Erythroblast (primary cell): ENCODE measurements at regions not wholly inside any gene's neighbourhood (a gene's known extent, or its start where the extent isn't known, plus 50 kb on each side); places are given as distances from the start of the nearest gene placed in this dataset.

Source experiments
- DNase-seq, 2 experiments: peaks; one replicate each; lab custom pipeline; 2025; lab: John Stamatoyannopoulos, UW
- GATA1 ChIP-seq: IDR thresholded peaks from 2 replicates; pipeline ENCODE4 v1.6.1; 2011; ENCODE audit warnings: low read depth, mild to moderate bottlenecking, control low read depth, low read length, moderate library complexity
- POLR2A ChIP-seq: IDR thresholded peaks from 2 replicates; pipeline ENCODE4 v1.6.1; 2011; ENCODE audit warnings: mild to moderate bottlenecking, low read length

DNA sequence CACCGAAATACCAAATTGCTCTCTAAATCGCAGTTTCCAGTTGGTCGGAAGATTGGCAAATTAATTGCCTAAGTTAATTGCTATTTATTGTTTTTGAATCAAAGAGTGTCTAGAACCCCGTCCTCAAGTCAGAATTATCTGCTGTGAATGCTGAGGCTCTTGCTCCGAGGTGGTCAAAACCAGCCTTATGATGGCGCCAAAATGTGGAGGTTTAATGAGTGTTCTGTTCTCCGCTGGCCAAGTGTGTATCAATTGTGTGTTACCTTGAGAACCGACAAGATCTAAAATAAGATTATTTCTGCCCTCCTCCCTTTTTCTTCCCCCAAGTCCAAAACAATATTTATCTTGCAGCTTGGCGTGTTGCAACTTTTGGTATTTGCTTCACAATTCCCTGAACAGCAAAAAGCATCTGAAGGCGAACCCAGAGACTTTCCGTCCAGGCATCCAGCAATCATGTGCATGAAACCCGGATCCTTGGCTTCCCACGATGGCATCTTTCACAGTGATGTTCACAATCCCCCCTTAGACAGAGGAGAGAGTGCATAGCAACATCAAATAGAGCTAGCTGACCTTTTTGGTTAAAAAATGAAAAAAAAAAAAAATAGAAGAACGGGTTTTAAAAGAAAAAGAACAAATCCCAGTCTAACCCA is 323.0 kb downstream of the MYCN start:
- no peak for DNase-seq
- TF ChIP-seq GATA1 (no peak), POLR2A (no peak)

DNA sequence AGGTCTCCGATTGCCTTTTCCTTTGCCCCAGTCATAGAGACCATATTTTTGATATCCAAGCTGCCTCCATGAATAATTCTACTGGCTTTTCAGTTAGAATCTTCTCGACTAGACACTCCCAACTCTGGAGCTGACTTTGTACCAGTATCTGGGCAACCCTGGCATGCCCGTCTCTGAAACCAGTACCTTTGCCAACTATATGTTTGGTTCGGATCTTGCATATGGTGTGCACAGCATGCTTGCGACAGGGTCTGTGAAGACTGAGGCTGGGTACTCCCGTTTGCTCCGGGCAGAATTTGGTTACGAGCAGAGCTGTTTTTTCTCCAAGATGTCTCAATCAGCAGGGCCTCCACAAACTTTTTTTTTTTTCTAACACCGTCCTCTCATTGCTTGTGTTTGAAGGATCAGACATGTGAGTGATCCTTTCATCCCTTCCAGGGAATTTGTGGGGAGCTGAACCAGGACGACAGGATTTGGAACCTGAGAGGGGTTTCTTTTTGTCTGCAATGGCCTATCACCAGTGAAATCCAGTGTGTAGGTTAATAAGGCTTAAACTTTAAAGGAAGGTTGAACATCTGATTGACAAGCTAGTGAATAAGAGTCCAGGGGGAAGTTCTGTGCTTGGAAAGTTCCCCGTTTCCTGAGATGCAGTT is 322.3 kb downstream of the MYCN start:
- TF ChIP-seq GATA1 (no peak), POLR2A (no peak)
- no peak for DNase-seq

DNA sequence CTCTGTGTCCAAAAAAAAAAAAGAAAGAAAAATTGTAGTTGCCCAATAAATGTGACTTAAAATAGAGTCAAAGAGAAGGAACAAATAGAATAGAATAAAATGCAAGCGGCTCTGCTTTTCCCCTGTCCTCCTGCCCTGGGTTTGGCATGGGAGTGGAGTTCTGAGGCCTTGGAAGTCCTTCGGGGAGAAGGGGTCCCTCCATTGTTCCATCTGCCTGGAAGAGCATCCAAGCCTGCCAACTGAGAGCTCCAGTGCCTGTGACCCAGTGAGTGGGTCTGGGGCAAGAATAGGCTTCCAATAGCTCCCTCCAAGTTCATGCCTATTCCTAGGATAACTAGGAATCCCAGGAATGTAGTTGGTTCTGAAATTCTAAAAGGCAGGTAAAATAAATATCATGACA is 321.4 kb downstream of the MYCN start:
- no peak for DNase-seq
- TF ChIP-seq GATA1 = no peak
- no peak for TF ChIP-seq POLR2A

DNA sequence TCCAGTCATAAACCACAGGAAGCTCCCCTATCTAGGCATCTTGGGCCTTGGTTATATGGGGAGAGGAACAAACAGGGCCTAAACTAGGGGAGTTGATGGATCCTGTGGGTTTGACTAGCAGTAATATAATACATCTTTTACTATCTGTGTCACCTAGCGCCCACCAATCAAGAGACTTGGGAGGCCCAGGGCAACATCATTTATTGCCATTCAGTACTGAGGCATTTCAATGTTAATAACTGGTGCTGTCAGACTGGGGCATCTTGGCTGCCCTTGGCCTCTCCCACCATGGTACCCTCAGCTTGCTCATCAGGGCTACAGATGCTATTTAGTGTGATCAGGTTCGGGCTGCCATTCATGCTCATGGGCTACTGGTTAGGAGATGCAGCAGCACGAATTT is 320.7 kb downstream of the MYCN start:
- no peak for DNase-seq
- no peak for TF ChIP-seq POLR2A
- TF ChIP-seq GATA1 = no peak

DNA sequence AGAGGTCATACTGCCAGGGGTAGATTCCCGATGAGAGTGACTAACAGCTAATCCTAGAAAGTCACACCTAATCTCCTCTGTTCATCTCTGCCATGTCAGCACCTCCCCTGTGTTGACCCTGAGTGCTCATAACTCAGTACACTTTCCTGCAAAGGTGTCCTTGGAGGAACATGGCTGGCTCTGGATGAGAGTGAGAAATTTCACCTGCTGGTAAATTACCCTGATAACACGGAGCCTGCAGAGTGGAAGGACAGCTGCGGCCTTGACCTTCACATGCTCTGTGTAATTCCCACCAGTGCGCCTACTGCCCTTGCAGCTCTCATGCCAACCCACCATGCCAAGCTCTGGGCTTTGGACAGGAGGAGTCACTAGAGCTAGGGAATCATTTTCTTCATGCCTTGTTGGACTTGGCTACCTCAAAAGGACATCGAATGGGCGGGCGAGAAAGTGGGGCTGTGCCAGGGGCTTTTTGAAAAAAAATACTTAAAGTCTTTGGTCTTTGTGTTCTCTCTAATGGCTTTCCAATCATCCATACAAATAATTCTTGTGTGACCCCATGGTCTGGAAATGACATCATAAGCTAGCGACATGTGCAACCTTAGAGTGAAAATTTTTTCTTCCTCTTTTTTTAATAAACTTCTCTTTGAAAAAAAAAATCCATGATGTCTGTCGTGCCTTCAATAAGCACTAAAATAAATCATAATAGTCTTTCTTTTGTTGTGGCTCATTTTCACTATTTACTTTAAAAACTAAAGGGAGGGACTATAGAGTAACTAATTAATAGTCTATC is 319.9 kb downstream of the MYCN start:
- no peak for TF ChIP-seq GATA1
- TF ChIP-seq POLR2A = no peak
- DNase-seq = no peak

DNA sequence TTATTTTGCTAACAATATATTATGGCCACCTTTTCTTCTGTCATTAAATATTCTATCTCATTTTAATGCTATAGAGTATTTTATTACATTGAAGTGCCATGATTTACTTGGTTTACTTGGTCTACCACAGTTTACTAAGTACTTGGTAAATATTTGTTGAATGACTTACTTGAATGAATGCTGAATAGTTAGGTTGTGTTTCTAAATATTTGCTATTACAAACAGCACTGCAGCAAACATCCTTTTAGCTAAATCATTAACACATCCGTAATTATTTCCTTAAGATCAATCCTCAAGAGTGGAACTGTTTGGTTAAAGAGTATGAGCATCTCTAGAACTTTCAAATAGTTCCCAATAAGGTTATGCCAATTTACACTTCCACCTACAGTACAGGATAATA is 318.7 kb downstream of the MYCN start:
- no peak for DNase-seq
- TF ChIP-seq GATA1 (no peak), POLR2A (no peak)

DNA sequence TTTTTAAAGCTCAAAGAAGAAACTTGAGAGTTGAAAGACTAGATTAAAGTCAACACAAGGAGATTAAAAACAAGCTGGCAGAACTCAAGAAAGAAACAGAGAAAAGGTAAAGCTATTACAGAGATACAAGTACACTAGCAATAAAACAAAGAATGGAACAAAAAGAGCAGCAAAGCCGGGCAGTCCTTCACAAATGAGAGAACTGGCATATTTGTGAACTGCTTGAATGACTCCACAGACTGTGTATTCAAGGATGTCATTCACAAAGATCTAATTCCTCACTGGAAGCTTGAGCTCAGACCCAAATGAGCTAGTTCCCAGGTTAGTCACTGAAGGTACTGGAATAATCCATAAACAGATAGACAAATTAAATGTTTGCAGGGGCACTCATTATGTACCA is 318.0 kb downstream of the MYCN start:
- no peak for TF ChIP-seq POLR2A
- TF ChIP-seq GATA1 = no peak
- DNase-seq = no peak

DNA sequence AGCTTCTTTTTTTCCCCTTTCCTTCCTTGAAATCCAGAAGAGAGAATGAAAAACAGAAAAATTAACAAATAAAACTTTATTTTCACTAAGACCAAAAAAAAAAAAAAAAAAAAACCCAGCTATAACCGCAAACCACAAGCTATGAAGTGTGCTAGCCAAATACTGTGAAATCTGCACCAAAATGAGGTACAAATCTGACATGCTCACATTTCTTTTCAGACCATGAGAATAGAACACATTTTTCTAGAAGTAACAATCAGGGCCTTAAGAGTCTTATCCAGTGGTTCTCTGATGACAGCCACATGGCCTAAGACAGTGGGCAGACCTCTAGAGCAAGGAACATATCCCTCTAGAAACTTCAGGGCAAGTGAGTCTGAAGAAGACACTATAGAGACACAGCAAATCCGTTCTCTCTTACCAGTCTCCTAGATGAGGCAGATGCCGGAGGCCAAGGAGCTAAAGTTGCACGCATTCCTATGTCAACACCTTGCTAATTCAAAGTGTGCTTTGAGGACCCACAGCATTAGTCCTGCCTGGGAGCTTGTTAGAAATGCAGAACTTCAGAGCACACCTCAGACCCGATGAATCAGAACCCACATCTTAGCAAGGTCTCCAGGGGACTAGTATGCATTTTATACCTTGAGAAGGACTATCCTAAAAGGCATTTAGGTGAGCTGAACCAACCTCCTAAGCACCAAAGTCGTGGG is 317.1 kb downstream of the MYCN start:
- TF ChIP-seq GATA1 (no peak), POLR2A (no peak)
- DNase-seq = no peak

DNA sequence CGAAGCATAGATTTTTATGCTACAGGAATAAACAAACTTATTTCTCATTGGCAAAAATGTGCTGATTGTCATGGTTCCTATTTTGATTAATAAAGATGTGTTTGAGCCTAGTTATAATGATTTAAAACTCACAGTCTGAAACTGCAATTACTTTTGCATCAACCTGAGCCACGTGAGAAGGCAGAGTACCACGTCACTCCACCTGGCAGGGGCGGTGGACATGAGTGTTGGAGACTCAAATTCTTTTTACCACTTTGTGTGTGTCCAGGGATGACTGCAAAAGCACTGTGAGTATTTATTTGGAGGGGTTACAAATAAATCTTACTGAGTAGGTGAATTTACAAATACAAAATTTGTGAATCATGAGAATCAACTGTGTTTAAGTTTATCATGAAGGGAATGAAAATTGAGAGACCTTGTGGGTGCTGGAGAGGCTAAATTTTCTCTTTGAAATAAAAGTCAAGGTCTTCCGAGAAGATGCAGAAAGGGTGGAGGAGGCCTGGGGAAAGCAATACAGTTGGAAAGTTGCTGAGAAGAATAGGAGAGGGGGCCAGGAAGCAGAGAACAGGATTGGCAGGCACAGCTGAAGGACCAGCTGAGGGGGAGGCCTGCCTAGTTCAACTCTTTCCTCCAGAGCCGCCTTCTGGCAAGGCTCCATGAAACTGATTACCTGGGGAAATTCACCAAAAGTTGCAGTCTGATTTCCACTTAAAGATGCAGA is 316.4 kb downstream of the MYCN start:
- no peak for TF ChIP-seq GATA1
- TF ChIP-seq POLR2A = no peak
- no peak for DNase-seq

DNA sequence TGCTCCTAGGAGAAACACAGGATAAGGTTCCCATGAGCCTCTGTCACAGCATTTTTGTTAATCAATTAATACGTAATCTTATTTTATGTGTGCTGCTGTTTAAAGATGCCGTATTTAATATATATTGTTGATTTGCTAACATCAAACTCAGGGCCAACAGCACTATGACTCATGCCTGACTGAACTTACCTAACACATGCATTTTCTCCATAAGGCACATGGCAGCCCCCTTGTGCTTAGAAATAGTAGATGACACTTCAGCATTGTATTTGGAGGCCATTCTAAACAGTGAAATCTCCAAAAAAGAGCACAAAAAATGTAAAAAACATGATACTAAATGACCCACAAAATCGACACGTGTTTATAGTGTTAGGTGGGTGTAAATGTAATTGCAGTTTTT is 314.8 kb downstream of the MYCN start:
- no peak for TF ChIP-seq POLR2A
- no peak for TF ChIP-seq GATA1
- no peak for DNase-seq

DNA sequence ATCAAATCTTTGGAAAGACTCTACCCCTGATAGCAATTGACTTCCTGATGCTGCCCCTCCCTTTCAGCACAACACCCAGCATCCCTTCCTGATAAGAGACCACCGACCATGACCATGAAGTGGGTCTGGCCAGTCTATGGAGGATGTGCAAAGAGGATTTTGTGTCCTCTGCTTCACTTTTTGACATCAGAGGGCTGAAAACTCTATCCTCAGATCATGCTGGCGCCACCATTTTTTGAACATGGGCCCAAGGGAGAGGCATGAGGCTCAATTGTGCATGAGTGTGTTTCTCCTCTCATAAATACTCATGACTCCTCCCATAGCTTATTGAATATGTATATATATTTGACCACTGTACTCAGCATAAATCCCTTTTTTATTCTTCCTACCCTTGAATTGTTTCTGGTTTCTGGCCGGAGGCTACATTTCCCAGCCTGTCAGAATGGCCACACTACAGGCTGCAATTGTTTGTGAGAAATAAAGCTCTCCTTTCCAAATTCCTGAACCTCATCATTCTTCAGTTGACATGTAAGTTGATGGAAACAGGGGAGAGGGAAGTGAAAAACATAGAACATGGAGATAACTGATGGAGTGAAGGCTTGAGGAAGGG is 314.1 kb downstream of the MYCN start:
- DNase-seq = no peak
- TF ChIP-seq POLR2A = no peak
- TF ChIP-seq GATA1 = no peak

DNA sequence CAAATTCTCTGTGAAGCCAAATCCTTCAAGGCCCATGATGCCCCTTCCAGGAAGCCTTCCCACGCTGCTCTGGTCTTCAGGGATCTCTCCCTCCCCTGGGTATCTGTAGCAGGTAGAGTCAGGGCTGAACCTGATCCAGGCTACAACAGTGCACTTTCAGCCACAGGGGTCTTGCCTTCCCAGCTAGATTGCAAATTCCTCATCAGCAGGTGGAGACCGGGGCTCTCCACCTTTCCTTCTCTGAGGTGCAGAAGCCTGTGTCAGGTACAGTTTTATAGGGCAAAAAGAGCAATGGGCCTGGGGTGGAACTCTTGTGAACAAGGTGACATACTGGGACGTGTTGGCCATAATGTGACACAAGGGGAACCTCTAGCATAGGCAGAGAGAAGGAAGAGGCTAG is 312.9 kb downstream of the MYCN start:
- DNase-seq = no peak
- TF ChIP-seq GATA1 (no peak), POLR2A (no peak)

DNA sequence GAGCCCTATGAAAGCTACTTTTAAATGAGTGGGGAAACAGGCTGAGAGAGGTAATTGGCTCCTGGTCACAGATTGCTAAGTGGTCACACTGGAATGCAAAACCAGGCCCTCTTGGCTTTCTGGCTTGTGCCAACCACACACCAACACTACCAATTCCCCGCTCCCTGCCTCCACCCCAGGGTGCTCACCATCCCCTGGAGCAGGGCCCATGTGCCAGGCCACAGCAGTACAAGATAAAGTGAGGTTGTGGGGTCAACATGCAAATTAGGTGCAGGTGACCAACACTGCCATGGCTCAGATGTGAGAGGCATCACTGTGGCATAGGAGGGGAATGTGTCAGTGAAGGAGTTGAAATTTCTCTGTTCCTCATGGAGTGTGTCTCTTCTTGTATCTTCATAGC is 312.5 kb downstream of the MYCN start:
- no peak for DNase-seq
- TF ChIP-seq GATA1 (no peak), POLR2A (no peak)
